GM19043 (cell line): ENCODE measurements at regions not wholly inside any gene's neighbourhood (a gene's known extent, or its start where the extent isn't known, plus 50 kb on each side); places are given as distances from the start of the nearest gene placed in this dataset.
"Not testable (repeated sequence)": the region's sequence is repeated elsewhere in the genome, so short reads cannot be mapped to it uniquely, and the experiment has no call there.

ENCODE experiments used
- ATAC-seq: cut with Tn5 transposase; IDR thresholded peaks from one replicate; pipeline ENCODE4 v1.9.1; 2021; ENCODE audit warnings: low read depth; ENCODE audit not compliant: unreplicated experiment

GRCh38 chrX:77390365-77390764 lies 56.8 kb upstream of the FGF16 start:
- ATAC-seq: not testable (repeated sequence)

- no peak for ATAC-seq
Measured at GRCh38 chrX:77396781-77397180, 50.4 kb upstream of the FGF16 start.
